SK-N-SH (cell line): ENCODE measurements at regions not wholly inside any gene's neighbourhood (a gene's known extent, or its start where the extent isn't known, plus 50 kb on each side); places are given as distances from the start of the nearest gene placed in this dataset.

Experiments used
- CTCF ChIA-PET: fragments of 300-600, 350-600 bp; formaldehyde crosslinking; extraction: SDS; loops from one replicate; lab custom pipeline; 2021; lab: Yijun Ruan, JAX
- POLR2A ChIA-PET: fragments of 350-600 bp; sonication (Branson Sonifier 250); formaldehyde crosslinking; extraction: SDS; loops from one replicate; lab custom pipeline; 2020; ENCODE audit warnings: antibody characterized with exemption, inconsistent platforms; lab: Yijun Ruan, JAX
- DNase-seq: peaks from one replicate; pipeline ENCODE4 v3.0.0; 2012
- H2AFZ ChIP-seq: fragments of 200-600 bp; sonication (generic); 2 replicates; pipeline ENCODE4 v1.8.1; 2016; ENCODE audit warnings: antibody characterized with exemption, mild to moderate bottlenecking, low read depth
- H3F3A ChIP-seq: fragments of 200-600 bp; sonication (generic); replicated peaks from 2 replicates; pipeline ENCODE3; 2016; ENCODE audit warnings: antibody characterized with exemption, mild to moderate bottlenecking; ENCODE audit not compliant: insufficient read depth
- H3K27ac ChIP-seq, 2 experiments: fragments of 200-500 bp in 1 of 2; fragments of 200-600 bp in 1 of 2; sonication (Bioruptor generic) in 1 of 2; sonication (generic), shearing (Covaris generic) in 1 of 2; 2 replicates each; pipeline versions ENCODE4 v1.5.1 to v1.6.1; 2014 to 2016; ENCODE audit warnings: low read depth in 2 of 2, inconsistent platforms in 1 of 2, low read length in 1 of 2, mild to moderate bottlenecking in 1 of 2, mixed read lengths in 1 of 2
- H3K27me3 ChIP-seq: fragments of 200-600 bp; sonication (generic), shearing (Covaris generic); 2 replicates; pipeline ENCODE4 v1.6.1; 2016; ENCODE audit warnings: mixed run types; ENCODE audit not compliant: insufficient read depth
- H3K36me3 ChIP-seq, 2 experiments: fragments of 200-500 bp in 1 of 2; fragments of 200-600 bp in 1 of 2; sonication (Bioruptor generic) in 1 of 2; sonication (generic) in 1 of 2; replicated peaks in 1 of 2; 2 replicates each; pipeline versions ENCODE3 to v1.5.1; 2014 to 2016; ENCODE audit warnings: low read length in 1 of 2, mild to moderate bottlenecking in 1 of 2; ENCODE audit not compliant: insufficient read depth in 2 of 2, control insufficient read depth in 1 of 2
- H3K4me1 ChIP-seq, 2 experiments: fragments of 200-500 bp in 1 of 2; fragments of 200-600 bp in 1 of 2; sonication (Bioruptor generic) in 1 of 2; sonication (generic), shearing (Covaris generic) in 1 of 2; 2 replicates each; pipeline versions ENCODE4 v1.5.1 to v1.6.1; 2014 to 2016; ENCODE audit warnings: low read depth in 1 of 2, low read length in 1 of 2, mixed run types in 1 of 2; ENCODE audit not compliant: insufficient read depth in 2 of 2, control insufficient read depth in 1 of 2
- H3K4me2 ChIP-seq: fragments of 200-600 bp; sonication (generic), shearing (Covaris generic); 2 replicates; pipeline ENCODE4 v1.6.1; 2017; ENCODE audit warnings: mixed run types
- H3K4me3 ChIP-seq, 2 experiments: fragments of 200-500 bp in 1 of 2; fragments of 200-600 bp in 1 of 2; sonication (Bioruptor generic) in 1 of 2; sonication (generic), shearing (Covaris generic) in 1 of 2; 2 replicates each; pipeline versions ENCODE4 v1.5.1 to v1.8.1; 2014 to 2016; ENCODE audit warnings: low read depth in 2 of 2, inconsistent platforms in 1 of 2, low read length in 1 of 2, mild to moderate bottlenecking in 1 of 2, mixed read lengths in 1 of 2, moderate library complexity in 1 of 2
- H3K79me2 ChIP-seq: fragments of 200-600 bp; sonication (generic); 2 replicates; pipeline ENCODE4 v1.8.1; 2017; ENCODE audit warnings: mild to moderate bottlenecking; ENCODE audit not compliant: insufficient read depth
- H3K9ac ChIP-seq: fragments of 200-600 bp; sonication (generic); 2 replicates; pipeline ENCODE4 v1.6.1; 2017; ENCODE audit warnings: mixed run types
- H3K9me2 ChIP-seq: fragments of 200-600 bp; sonication (generic); 2 replicates; pipeline ENCODE4 v1.6.1; 2017; ENCODE audit warnings: mixed run types
- H3K9me3 ChIP-seq: fragments of 200-600 bp; sonication (generic); 2 replicates; pipeline ENCODE4 v1.6.1; 2017; ENCODE audit warnings: mixed run types, mild to moderate bottlenecking, moderate library complexity
- H4K20me1 ChIP-seq: fragments of 200-600 bp; sonication (generic); 2 replicates; pipeline ENCODE4 v1.6.1; 2017; ENCODE audit warnings: mild to moderate bottlenecking, mixed run types; ENCODE audit not compliant: insufficient read depth
- CHD2 ChIP-seq: fragments of 150-350 bp; IDR thresholded peaks from 2 replicates; pipeline ENCODE4 v1.6.1; 2018; ENCODE audit warnings: low read length; ENCODE audit not compliant: partially characterized antibody
- CTCF ChIP-seq: fragments of 200-600 bp; sonication (generic); IDR thresholded peaks from 2 replicates; pipeline ENCODE4 v1.6.1; 2017; ENCODE audit warnings: antibody characterized with exemption, mild to moderate bottlenecking, moderate library complexity
- EP300 ChIP-seq, 2 experiments: IDR thresholded peaks; 2 replicates each; pipeline versions ENCODE4 v1.4.0 to v1.6.1; 2012; ENCODE audit warnings: borderline replicate concordance in 1 of 2, low read depth in 1 of 2, low read length in 1 of 2
- FOXJ3 ChIP-seq: sonication (generic); formaldehyde crosslinking; IDR thresholded peaks from 2 replicates; pipeline ENCODE4 v1.5.1; 2020; ENCODE audit warnings: mild to moderate bottlenecking, missing genetic modification reagents
- GABPA ChIP-seq: IDR thresholded peaks from 2 replicates; pipeline ENCODE4 v1.4.0; 2012; ENCODE audit warnings: low read depth, mild to moderate bottlenecking
- GATA2 ChIP-seq: sonication (generic); formaldehyde crosslinking; IDR thresholded peaks from 2 replicates; pipeline ENCODE4 v1.5.0; 2020; ENCODE audit warnings: mild to moderate bottlenecking, missing genetic modification reagents
- IRF3 ChIP-seq: fragments of 150-350 bp; IDR thresholded peaks from 2 replicates; pipeline ENCODE4 v1.6.1; 2016; ENCODE audit warnings: mild to moderate bottlenecking, low read depth, low read length
- JUND ChIP-seq: IDR thresholded peaks from 2 replicates; pipeline ENCODE4 v1.4.0; 2012
- MAX ChIP-seq: IDR thresholded peaks from 2 replicates; pipeline ENCODE4 v1.4.0; 2012; ENCODE audit warnings: low read depth
- MXI1 ChIP-seq: IDR thresholded peaks from 2 replicates; pipeline ENCODE4 v1.6.1; 2012; ENCODE audit warnings: mild to moderate bottlenecking, low read depth, low read length, improper control_type of control experiment
- NFIC ChIP-seq: IDR thresholded peaks from 2 replicates; pipeline ENCODE4 v1.4.0; 2012; ENCODE audit warnings: borderline replicate concordance
- PBX3 ChIP-seq: IDR thresholded peaks from 2 replicates; pipeline ENCODE4; 2012
- RAD21 ChIP-seq: IDR thresholded peaks from 2 replicates; pipeline ENCODE4 v1.6.1; 2012; ENCODE audit warnings: mild to moderate bottlenecking, low read length
- REST ChIP-seq: IDR thresholded peaks from 2 replicates; pipeline ENCODE4 v1.6.1; 2012; ENCODE audit warnings: mild to moderate bottlenecking, low read depth, low read length, moderate library complexity
- RXRA ChIP-seq: IDR thresholded peaks from 2 replicates; pipeline ENCODE4 v1.4.0; 2012; ENCODE audit warnings: low read depth, mild to moderate bottlenecking, borderline replicate concordance
- SIN3A ChIP-seq: IDR thresholded peaks from 2 replicates; pipeline ENCODE4 v1.6.1; 2012; ENCODE audit warnings: low read depth, mild to moderate bottlenecking, low read length, moderate library complexity, borderline replicate concordance
- SMC3 ChIP-seq: IDR thresholded peaks from 2 replicates; pipeline ENCODE4 v1.6.1; 2012; ENCODE audit warnings: low read depth, low read length, improper control_type of control experiment
- TAF1 ChIP-seq: IDR thresholded peaks from 2 replicates; pipeline ENCODE4 v1.6.1; 2012; ENCODE audit warnings: low read depth, mild to moderate bottlenecking, low read length, moderate library complexity, borderline replicate concordance
- TCF12 ChIP-seq: IDR thresholded peaks from 2 replicates; pipeline ENCODE4 v1.4.0; 2012
- TEAD4 ChIP-seq: IDR thresholded peaks from 2 replicates; pipeline ENCODE4 v1.4.0; 2012; ENCODE audit warnings: mild to moderate bottlenecking, borderline replicate concordance; ENCODE audit not compliant: insufficient read depth
- USF2 ChIP-seq: fragments of 150-350 bp; IDR thresholded peaks from 2 replicates; pipeline ENCODE4 v1.6.1; 2017; ENCODE audit warnings: antibody characterized with exemption, low read length, low read depth, borderline replicate concordance
- ZBTB33 ChIP-seq: IDR thresholded peaks from 2 replicates; pipeline ENCODE4 v1.4.0; 2012; ENCODE audit warnings: low read depth, borderline replicate concordance
- WGBS: methylation state at CpG from one replicate; pipeline ENCODE4 v1.1.6; 2017; ENCODE audit warnings: low lambda C conversion rate; 5-methylcytosine and 5-hydroxymethylcytosine counted together

GRCh38 chr2:121071034-121071504, 213.9 kb downstream of the TFCP2L1 start:
- CTCF ChIA-PET: interaction anchor here (0.6 to 6.1 kb wide), 70 partner anchors 8 to 727 kb away, joined by 3 to 132 read pairs (median 5); partner anchors contain the start of genes GLI2 and INHBB
- DNase-seq: peak; percentile 90
- WGBS: 2% methylated on average over 12 of the region's 14 CpGs
- no peak overlapping the region for H3K27ac ChIP-seq
- no peak overlapping the region for H3K9ac ChIP-seq
- no peak overlapping the region for H3K4me2 ChIP-seq
- H3K4me1 ChIP-seq: peaks cover 0 to 19% of the 10 kb centered on the region in 2 experiments; a peak in 1 of 4 replicates
- H3K4me3 ChIP-seq: peak overlapping the region in 1 of 2 experiments; percentile 11; a peak in 1 of 4 replicates
- no peaks in the 10 kb centered on the region for H4K20me1 ChIP-seq
- H3K27me3 ChIP-seq: peaks cover 12% of the 10 kb centered on the region; the same call in 1 of the 2 replicates
- peaks cover 7% of the 10 kb centered on the region for H3F3A ChIP-seq
- TF ChIP-seq CHD2 (no peak), SMC3 (peak; percentile 95), TCF12 (no peak), RXRA (no peak), EP300 (IDR thresholded peaks at IDR 0.05; ENCODE audit: borderline replicate concordance in 1 of 2, low read depth in 1 of 2, low read length in 1 of 2) (no peak), GATA2 (CRISPR knock-in tag) (no peak), USF2 (no peak), SIN3A (no peak), ZBTB33 (no peak), TEAD4 (no peak), TAF1 (no peak), RAD21 (peak; percentile 91), GABPA (no peak), PBX3 (no peak), NFIC (no peak), REST (no peak), IRF3 (no peak), MXI1 (no peak), FOXJ3 (CRISPR knock-in tag) (no peak), JUND (no peak), MAX (no peak), CTCF (peak; percentile 97)
- TF ChIP-seq, all 33 proteins: peak for 3
- Histone ChIP-seq H3K79me2 (no peaks in the 10 kb centered on the region), H3K9me3 (no peaks in the 10 kb centered on the region), H3K9me2 (no peaks in the 10 kb centered on the region), H2AFZ (no peak overlapping the region), H3K36me3 (no peaks in the 10 kb centered on the region)
- POLR2A ChIA-PET: no interaction called here
